ENCODE measurements at regions not wholly inside any gene's neighbourhood (a gene's known extent, or its start where the extent isn't known, plus 50 kb on each side); places are given as distances from the start of the nearest gene placed in this dataset.

- no peak overlapping the region for H3K27ac ChIP-seq
- no peaks in the 10 kb centered on the region for H3K9me3 ChIP-seq
- H3K27me3 ChIP-seq, result no peaks in the 10 kb centered on the region
- H3K4me1 ChIP-seq, result no peaks in the 10 kb centered on the region
- H3K4me3 ChIP-seq, result no peak overlapping the region
- no peaks in the 10 kb centered on the region for H3K36me3 ChIP-seq
- DNase-seq, result no peak
- intact Hi-C loops (cut with DNase I), result no loop called here
- TF ChIP-seq POLR2AphosphoS5 (IDR thresholded peaks at IDR 0.05) (no peak), CTCF (IDR thresholded peaks at IDR 0.05) (no peak), POLR2A (IDR thresholded peaks at IDR 0.05) (no peak), EP300 (IDR thresholded peaks at IDR 0.05) (no peak)
Measured at GRCh38 chr1:191620883-191621282, 537.4 kb upstream of the RGS18 start.

GRCh38 chr1:191624044-191624443, 534.2 kb upstream of the RGS18 start:
- TF ChIP-seq EP300 (IDR thresholded peaks at IDR 0.05) (no peak), CTCF (IDR thresholded peaks at IDR 0.05) (no peak), POLR2A (IDR thresholded peaks at IDR 0.05) (no peak), POLR2AphosphoS5 (IDR thresholded peaks at IDR 0.05) (no peak)
- no peaks in the 10 kb centered on the region for H3K27me3 ChIP-seq
- WGBS, 2 donors, result 90 to 91% methylated on average over 1 of the region's 1 CpG
- H3K36me3 ChIP-seq, result no peaks in the 10 kb centered on the region
- no peak for DNase-seq
- intact Hi-C loops (cut with DNase I), result no loop called here
- no peaks in the 10 kb centered on the region for H3K4me1 ChIP-seq
- no peak overlapping the region for H3K4me3 ChIP-seq
- H3K27ac ChIP-seq, result no peak overlapping the region
- H3K9me3 ChIP-seq, result no peaks in the 10 kb centered on the region

GRCh38 chr1:191629836-191630235, 528.4 kb upstream of the RGS18 start:
- no peaks in the 10 kb centered on the region for H3K4me1 ChIP-seq

GRCh38 chr1:191634801-191635508, 523.3 kb upstream of the RGS18 start:
- no peaks in the 10 kb centered on the region for H3K36me3 ChIP-seq
- 66 to 88% methylated on average over 3 of the region's 3 CpGs for WGBS, 2 donors
- DNase-seq, result no peak

More at GRCh38 chr1:191629836-191630235, 528.4 kb upstream of the RGS18 start:
- no peaks in the 10 kb centered on the region for H3K36me3 ChIP-seq
- intact Hi-C loops (cut with DNase I), result no loop called here
- no peaks in the 10 kb centered on the region for H3K27me3 ChIP-seq
- no peaks in the 10 kb centered on the region for H3K9me3 ChIP-seq
- no peak overlapping the region for H3K27ac ChIP-seq
- TF ChIP-seq CTCF (IDR thresholded peaks at IDR 0.05) (no peak), POLR2A (IDR thresholded peaks at IDR 0.05) (no peak), EP300 (IDR thresholded peaks at IDR 0.05) (no peak), POLR2AphosphoS5 (IDR thresholded peaks at IDR 0.05) (no peak)
- H3K4me3 ChIP-seq, result no peak overlapping the region
- DNase-seq, result no peak

More at GRCh38 chr1:191634801-191635508, 523.3 kb upstream of the RGS18 start:
- Histone ChIP-seq H3K4me3 (no peak overlapping the region), H3K27me3 (no peaks in the 10 kb centered on the region), H3K27ac (no peak overlapping the region), H3K9me3 (no peaks in the 10 kb centered on the region), H3K4me1 (no peaks in the 10 kb centered on the region)
- TF ChIP-seq POLR2A (IDR thresholded peaks at IDR 0.05) (no peak), POLR2AphosphoS5 (IDR thresholded peaks at IDR 0.05) (no peak), EP300 (IDR thresholded peaks at IDR 0.05) (no peak), CTCF (IDR thresholded peaks at IDR 0.05) (no peak)
- intact Hi-C loops (cut with DNase I), result no loop called here
